ENCODE measurements at regions not wholly inside any gene's neighbourhood (a gene's known extent, or its start where the extent isn't known, plus 50 kb on each side); places are given as distances from the start of the nearest gene placed in this dataset.

DNA sequence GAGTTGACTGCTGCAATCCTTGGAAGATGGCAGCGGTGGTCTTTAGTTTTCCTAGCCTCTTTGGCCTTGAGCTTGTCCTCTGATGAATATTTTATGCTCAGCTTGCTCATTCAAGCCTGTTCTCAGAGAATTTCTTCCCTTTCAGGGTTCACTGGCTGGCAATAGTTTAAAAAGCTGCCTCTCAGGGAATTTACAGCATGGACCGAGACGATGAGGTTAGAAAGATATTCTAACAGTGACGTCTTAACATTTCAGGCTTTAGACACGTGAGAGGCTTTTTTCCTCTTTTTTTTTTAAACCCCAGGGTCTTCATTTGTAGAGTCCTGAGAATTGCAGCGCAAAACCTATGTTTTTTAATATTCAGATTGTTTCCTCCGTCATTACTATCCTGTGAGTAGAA is 120.3 kb upstream of the CLSTN2 start:
- TF ChIP-seq, protein P1, sequence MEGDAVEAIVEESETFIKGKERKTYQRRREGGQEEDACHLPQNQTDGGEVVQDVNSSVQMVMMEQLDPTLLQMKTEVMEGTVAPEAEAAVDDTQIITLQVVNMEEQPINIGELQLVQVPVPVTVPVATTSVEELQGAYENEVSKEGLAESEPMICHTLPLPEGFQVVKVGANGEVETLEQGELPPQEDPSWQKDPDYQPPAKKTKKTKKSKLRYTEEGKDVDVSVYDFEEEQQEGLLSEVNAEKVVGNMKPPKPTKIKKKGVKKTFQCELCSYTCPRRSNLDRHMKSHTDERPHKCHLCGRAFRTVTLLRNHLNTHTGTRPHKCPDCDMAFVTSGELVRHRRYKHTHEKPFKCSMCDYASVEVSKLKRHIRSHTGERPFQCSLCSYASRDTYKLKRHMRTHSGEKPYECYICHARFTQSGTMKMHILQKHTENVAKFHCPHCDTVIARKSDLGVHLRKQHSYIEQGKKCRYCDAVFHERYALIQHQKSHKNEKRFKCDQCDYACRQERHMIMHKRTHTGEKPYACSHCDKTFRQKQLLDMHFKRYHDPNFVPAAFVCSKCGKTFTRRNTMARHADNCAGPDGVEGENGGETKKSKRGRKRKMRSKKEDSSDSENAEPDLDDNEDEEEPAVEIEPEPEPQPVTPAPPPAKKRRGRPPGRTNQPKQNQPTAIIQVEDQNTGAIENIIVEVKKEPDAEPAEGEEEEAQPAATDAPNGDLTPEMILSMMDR (conservative IDR thresholded peaks at IDR 0.05; ENCODE audit: low read depth, low read length): no peak

DNA sequence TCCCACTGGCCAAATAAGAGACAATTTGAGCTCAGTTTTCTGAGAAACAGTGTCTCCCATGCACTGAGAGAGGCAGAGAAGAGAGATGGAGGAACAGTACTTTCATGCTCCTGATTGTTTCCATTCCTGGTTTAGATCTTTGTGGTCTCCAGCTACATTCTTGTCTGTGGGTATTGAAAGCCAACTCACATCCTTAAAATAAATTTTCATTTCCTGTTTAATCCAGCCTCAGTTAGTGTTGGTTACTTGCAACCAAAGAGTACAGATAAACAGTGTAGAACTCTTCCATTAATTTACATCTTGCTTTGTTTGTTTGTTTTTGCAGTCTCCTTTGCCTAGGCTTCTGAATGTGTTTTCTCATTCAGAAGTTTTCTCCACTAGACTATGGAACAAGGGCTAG is 123.7 kb upstream of the CLSTN2 start:
- no peak for DNase-seq (ENCODE audit: low read depth)
- TF ChIP-seq, protein P1 (conservative IDR thresholded peaks at IDR 0.05; ENCODE audit: low read depth, low read length): no peak
- no peak overlapping the region for H3K4me3 ChIP-seq (ENCODE audit: low read length)

More for the DNA sequence above, 120.3 kb upstream of the CLSTN2 start:
- H3K4me3 ChIP-seq (ENCODE audit: low read length): no peak overlapping the region
- DNase-seq (ENCODE audit: low read depth): no peak

DNA sequence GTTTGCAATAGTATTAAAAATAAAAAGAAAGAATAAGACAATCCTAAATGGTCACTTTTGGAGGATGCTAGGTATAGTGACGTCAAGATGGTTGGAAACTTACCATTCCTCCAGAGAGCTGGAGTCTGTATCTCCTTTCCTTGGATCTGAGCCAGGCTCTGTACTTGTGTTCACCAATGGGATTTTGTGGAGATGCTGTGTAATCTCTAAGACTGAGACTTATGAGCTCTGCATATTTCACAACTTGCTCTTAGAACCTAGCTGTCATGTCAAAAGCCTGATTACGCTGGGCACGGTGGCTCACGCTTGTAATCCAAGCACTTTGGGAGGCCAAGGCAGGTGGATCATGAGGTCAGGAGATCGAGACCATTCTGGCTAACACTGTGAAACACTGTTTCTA is 126.8 kb upstream of the CLSTN2 start:
- TF ChIP-seq, protein P1 (conservative IDR thresholded peaks at IDR 0.05; ENCODE audit: low read depth, low read length): no peak
- H3K4me3 ChIP-seq (ENCODE audit: low read length): no peak overlapping the region
- peak; percentile 54 for DNase-seq (ENCODE audit: low read depth)

DNA sequence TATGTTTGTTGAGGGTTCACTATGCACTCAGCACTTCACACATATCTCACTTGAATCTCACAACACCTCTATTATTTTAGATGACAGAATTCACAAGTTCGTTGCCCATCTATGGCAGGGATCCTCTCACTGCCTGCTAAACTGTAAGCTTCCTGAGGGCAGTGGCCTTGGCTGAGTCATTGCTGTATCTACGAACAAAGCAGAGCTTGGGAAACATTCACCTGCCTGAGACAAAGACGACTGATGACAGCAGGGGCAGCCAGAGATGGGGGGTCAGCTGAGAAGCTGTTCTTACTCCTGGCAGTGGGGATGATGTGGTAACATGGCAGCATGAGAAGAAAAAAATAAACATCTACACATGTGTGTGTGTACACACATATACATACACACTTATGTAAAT is 125.5 kb upstream of the NMNAT3 start:
- no peak for DNase-seq (ENCODE audit: low read depth)
- TF ChIP-seq, protein P1 (conservative IDR thresholded peaks at IDR 0.05; ENCODE audit: low read depth, low read length): no peak
- no peak overlapping the region for H3K4me3 ChIP-seq (ENCODE audit: low read length)

DNA sequence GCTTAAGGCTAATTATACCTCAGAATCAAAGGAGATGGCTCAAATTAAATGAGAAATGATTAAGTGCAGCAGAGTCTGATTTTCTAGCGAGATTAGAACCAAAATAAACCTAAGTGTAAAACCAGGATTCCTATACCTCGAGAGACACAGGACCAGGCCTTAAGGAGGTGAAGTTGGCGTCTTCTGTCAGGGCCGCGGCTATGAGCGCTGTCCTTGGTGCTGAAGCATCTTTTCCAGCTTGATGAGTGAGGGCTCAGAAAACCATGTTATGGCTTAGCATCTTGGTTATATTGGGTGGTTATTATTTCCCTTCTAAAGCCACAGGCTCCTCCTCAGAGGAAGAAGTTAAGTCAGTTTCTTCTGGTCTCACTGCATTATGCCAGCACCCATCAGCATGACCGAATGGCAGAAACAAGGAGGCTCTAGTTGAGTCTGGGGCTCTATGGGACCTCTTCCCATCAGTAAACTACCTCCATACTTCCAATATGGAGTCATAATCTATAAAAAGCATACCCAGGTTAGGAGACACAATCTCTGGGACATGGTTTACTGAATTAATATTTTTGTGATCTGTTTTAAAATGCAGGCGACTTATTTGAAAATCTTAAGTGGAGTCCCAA is 120.1 kb upstream of the NMNAT3 start:
- no peak for DNase-seq (ENCODE audit: low read depth)
- TF ChIP-seq, protein P1 (conservative IDR thresholded peaks at IDR 0.05; ENCODE audit: low read depth, low read length): no peak
- no peak overlapping the region for H3K4me3 ChIP-seq (ENCODE audit: low read length)

DNA sequence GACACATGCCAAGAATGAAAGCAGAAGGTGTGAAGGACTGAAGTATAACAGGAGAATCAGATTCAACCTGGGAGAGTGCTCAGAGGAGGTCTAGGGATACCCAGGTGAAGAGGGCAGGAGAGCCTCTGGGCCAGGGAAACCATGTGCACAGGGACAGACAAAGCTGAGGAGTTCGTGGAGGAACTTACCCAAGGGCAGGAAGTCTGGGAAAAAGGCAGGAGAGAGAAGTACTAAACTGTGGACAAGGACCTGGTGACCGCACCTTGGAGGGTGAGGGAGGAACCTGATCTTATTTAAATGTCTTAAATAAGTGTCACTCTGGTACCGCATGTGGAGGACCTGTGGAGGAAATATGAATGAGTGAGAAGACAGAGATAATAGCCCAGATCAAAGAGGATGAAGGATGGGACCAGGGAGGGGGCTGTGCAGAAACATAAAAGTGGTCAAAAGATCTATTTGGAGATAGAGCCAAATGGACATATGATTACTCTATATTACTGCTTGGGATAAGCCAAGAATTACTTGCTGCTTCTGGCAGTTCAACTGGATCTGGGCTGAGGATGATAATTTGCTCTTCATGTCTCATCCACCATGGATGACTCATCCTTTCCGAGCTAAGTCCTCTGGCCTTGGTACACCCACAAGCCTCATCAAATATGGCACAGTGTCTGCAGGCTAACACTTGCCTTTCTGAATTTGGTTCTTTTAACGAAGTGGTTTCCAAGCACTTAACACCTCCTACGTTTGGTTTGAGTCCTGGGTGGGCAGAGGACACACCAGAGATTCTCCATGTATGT is 116.9 kb upstream of the NMNAT3 start:
- TF ChIP-seq, protein P1 (conservative IDR thresholded peaks at IDR 0.05; ENCODE audit: low read depth, low read length): no peak
- no peak overlapping the region for H3K4me3 ChIP-seq (ENCODE audit: low read length)
- DNase-seq (ENCODE audit: low read depth): no peak

DNA sequence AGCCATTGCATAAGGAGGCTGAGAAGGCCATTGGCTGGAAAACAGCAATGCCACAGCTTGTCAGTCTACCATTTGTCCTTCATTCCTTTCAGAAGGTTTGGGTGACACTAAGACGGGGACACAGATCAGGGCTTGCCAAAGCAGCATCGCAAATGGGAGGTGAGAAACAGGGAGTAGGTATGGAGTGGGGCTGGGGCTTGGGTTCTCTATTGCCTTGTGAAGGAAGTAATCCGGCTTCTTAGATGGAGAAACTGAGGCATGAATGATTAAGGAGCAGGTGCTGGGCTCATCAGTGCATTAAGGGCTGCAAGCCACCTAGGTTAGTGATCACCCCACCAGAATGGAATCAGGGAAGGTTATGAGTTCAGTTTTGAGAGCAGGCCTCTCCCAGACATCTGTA is 115.6 kb upstream of the NMNAT3 start:
- TF ChIP-seq, protein P1 (conservative IDR thresholded peaks at IDR 0.05; ENCODE audit: low read depth, low read length): no peak
- H3K4me3 ChIP-seq (ENCODE audit: low read length): no peak overlapping the region
- no peak for DNase-seq (ENCODE audit: low read depth)

All from retinal pigment epithelial cell (primary cell).